ENCODE measurements at regions not wholly inside any gene's neighbourhood (a gene's known extent, or its start where the extent isn't known, plus 50 kb on each side); places are given as distances from the start of the nearest gene placed in this dataset.

DNA sequence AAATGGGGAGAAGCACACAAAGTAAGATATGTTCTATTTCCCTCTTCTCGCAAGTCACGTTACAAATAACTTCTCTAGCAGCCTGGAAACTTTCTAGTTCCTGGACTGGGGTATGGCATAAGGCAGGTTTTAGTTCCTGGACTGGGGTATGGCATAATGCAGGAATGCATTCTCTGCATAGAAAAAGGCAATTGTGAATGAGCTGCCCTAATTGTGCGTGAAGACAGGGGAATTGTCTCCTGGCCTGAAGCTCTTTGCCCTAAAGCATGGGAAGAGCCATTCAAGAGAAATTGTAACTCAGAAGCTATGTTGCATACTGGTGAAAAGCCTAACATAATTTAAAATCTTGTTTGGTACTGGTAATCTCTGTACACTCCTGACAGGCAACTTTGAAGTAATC is 54.3 kb upstream of the CBLB start:
- no peak for DNase-seq

DNA sequence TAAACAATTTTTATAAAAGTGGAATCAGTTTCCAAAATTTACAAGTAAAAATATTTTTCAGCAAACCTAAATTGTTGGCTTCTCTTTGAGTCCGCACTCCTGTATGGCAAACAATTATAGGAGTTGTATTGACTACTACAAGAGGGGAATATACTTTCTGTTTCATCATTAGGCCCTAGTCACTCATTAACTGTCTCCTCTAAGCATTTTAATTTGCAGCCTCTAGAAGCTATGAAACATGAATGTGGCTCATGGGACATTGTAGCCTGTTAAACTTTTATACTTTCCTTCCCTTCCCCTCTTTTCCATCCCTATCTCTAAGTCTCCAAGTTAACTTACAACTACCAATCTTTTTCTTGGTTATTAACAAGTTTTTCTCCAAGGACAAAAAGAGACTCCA is 58.9 kb upstream of the CBLB start:
- no peak for DNase-seq

DNA sequence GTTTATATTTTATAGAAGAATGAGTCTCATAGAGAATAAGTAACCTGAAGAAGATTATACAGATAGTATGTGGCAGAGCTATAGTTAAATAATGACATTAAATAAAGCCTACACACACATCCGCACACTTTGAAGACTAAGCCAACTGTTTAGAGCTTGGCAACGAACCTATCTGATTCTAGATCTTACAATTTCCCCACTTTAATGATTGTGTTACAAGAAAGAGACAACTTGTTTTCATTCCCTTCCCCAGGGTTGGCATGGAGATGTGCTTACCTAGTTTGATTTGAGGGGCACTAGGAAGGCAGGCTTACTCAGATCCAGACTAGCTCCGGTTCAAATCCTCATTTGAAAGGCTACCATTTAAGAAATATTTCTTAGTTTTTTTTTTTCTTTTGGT is 61.9 kb upstream of the CBLB start:
- no peak for DNase-seq

DNA sequence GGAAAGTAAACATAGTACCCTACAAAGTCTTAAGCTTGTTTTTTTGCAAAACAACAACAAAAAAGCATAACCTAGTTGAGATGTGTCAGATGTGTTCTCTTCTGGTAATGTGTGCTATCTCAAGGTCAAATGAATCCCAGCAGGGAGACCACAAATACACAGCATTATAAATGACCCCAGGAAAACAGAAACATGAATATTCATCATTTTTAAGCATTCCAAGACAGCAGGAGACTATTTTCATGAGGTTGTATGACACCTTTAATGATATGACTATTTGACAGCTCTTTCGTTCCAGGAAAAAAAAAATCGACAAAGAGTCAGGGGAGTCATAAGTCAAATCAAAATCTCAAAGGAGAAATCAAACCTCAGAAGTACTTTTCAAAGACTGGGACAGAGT is 62.7 kb upstream of the CBLB start:
- no peak for DNase-seq

DNA sequence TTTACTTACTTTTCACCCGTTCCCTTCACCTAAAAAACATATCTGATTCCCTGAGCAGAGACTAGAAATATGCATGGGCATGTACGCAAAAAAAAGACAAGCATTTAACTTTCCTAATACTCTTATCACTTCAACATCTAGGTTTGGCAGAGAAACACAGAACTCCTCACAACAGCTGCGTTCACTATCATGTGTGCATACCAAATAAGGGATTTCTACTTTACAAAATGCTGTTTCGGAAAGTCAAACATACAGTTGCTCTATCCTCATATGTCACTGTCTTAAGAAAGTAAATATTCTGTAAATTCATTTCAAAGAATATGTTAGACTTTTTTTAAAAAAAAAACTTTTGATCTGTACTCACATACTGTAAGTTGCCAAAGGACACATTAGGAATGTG is 65.1 kb upstream of the CBLB start:
- DNase-seq, result no peak

DNA sequence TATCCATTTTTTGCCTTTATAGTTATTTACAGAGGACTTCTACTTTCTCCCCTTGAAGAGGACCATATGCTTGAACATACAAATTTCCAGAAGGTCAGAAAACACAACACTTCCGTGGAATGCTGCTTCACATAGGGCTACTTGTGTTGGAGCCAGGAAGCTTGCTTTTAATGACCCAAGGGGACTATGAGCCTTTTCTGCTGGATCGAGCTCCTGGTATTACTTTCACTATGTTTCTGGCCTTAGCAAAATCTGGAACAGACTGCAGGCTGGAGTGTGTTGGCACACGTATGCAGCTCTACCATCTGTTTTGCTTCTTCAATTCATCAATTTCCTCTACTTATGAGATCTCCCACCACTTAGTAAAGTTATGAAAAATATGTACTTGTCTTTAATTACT is 69.3 kb upstream of the CBLB start:
- no peak for DNase-seq

DNA sequence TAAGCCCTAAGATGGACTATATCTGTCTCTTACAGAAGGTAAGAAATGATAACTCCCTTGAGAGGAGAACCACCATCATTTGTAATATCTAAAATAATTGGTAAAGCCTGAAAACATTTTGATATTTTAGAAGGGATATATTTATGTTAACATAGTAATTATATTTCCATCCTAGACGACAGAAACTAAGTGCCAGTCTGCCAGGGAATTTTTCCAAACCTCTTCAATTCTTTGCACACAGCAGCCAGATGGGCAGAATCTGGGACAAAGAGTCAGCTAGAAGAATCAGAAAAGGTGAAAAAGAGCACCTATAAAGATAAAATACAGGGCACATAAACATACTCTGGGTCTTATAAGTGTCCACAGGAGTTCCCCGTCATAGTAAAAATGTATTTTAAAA is 70.0 kb upstream of the CBLB start:
- no peak for DNase-seq

DNA sequence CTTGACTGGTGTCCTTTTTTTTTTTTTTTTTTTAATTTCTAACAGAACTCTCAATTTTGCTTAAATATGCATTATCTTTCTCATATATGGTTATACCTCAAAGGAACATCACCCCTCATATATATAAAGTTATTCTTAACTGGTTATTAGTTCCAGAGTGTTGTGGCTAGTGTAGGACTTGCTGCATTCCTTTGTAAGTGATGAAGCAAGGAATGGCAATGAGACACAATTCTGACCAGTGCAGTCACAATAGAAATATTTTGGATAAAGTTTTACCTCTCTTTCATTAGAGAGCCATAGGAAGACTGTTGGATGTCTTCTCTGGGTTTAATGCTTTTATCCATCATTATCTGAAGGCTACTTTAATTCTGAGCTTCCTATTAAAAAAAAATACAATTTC is 75.5 kb upstream of the CBLB start:
- no peak for DNase-seq

DNA sequence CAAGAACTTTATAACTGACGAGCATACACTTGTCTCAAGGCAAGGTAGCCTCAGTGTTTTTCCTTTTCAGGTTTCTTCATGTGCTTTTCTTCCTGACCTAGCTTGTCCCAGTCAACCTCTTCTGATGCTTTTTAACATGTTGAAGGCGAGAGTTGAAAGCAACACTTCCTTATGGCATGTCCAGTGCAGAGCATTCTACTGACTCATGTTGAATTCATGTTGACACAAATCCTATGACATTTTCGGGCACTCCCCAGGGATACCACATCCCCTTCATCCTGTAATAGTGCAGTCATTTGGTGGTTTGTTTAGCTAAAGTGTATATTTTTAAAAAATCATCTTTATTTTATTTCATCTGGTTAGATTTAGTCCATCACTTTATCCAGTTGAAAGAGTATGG is 75.9 kb upstream of the CBLB start:
- DNase-seq, result no peak

DNA sequence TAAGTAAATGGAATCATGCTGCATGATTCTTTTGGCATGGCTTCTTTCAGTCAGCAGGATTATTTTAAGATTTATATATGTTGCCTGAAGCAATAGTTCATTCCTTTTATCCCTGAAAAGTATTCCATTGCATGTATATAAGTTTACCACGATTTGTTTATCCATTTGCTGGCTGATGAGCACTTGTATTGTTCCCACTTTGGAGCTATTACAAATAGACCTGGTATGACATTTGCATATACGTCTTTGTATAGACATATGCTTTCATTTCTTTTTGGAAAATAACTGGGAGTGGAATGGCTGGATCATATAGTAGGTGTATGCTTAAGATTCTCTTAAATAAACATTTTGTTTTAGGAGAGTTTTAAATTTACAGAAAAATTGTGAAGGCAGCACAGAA is 79.3 kb upstream of the CBLB start:
- DNase-seq, result no peak

DNA sequence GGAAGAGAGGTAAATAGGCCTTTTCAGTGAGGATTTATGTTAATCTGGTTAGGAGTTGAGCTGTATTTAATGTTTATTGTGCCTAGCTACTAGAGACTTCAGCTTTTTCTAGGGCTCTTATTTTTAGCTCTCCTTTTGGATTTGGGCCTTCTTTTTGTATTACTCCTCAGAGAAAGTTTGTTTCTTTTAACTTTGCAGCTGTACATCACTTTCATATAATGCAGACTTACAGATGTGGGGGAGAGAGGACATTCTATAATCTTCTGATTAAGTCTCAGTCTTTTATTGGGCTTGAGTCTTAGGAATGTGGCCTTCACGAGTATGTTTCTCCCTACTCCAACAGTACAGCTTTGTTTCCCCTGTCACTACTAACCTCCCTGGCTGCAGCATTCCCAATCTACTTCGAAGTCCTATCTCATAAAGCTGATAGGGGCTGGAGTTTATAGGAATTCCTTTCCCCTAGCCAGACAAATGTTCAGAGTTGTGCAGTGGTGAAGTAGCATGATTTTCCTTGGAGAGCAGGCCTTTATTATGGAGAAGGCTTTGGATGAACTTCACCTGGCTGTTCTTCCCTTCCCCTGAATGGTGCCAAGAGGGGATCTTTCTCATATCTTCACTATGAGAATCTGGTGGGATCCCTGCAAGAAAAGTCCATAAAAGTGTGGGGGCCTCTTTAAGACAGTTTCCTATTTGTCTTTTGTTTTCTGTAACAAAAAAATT is 82.2 kb upstream of the CBLB start:
- peak; percentile 67 for DNase-seq

DNA sequence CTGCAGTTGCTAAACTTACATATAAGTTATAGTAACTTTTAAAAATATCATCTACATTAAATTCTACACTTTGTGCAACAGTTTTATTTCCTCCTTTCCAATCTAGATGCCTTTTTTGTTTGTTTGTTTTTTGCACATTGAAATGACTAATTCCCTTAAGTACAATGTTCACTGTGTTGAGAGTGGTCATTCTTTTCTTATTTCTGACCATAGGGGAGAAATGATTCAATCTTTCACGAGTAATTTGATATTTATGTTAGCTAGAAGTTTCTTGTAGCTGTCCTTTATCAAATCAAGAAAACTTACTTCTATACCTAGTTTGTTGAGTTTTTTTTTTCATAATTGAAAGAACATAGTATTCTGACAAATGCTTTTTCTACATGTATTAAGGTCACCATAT is 85.0 kb upstream of the CBLB start:
- no peak for DNase-seq

DNA sequence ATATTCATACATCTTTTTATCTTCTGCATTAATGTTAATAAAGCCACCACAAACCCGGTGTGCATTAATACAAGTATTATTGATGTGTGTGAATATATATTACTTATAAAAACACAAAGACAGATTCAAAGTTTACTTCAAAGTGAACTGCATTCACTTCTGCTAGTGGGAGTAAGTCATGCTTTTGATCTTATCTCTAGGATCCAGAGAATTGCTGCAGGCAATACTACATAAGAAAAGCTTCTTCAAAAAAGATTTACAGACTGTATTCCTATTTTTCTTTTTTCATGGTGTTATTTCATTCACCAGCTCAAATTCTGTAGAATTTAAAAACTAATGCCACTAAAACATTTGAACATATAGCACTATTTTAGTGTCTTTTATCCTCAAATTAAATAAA is 87.5 kb upstream of the CBLB start:
- DNase-seq, result no peak

DNA sequence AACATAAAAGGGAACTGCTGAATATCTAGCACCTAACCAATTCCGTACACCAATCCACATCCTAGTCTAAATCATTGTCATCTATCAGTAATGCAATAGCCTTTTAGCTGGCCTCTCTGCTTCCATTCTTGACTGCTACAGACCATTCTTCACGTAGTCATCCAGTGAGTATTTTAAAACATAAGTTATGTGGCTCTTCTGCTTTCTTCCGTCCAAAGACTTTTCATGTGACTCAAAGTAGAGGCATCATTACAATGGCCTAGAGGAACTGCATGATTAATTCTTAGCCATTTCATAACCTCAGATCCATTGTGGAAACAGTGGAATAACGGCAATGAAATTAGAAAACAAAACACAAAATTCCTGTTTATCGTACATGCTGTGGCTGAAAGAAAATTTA is 88.9 kb upstream of the CBLB start:
- no peak for DNase-seq

DNA sequence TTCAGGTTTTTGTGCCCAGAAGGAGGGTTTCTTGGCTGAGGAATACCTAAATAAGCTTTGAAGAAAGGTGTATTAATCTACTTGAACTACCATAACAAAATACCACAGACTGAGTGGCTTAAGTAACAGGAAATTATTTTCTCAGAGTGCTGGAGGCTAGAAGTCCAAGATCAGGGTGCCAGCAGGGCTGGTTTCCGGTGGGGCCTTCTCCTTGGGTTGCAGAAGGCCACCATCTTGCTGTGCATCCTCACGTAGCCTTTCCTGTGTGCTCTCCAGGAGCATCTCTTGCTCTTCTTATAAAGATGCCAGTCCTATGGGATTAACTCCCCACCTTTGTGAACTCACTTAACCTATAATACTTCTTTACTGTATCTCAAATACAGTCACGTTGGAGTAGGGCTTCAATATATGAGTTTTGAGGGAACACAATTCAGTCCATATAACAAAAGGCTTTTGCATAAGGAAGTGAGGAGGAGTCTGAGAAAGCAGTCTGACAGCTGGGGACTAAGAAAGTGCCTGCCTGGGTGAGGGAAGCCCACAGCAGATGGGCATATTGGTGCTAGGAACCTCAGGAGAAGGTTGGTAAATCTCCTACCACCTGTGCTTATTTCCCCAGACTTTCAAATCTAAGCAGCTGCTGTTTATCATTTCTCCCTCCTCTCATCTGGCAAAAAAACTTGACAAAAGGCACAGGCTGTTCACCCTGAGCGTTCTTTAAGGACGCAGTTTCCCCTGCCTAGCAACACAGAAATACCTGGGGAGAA is 89.6 kb upstream of the CBLB start:
- no peak for DNase-seq

DNA sequence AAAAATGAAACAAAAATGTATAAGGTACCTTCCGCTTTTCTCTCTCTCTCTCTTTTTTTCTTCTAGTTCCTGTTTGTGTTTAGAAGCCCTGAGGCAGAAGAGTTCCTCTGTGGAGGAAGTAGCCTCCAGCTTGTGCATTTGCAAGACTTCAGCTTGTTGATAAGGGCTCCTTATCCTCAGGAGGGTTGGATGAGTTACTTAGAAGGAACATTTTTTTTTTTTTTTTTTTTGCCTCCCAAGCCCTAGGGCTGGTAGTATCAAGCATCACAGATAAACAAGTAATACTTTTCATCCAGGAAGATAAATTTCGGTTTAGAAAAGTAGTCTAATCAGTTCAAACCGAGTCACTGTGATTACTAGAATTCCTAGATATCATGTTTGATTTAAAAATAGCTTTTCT is 91.0 kb upstream of the CBLB start:
- DNase-seq, result no peak

DNA sequence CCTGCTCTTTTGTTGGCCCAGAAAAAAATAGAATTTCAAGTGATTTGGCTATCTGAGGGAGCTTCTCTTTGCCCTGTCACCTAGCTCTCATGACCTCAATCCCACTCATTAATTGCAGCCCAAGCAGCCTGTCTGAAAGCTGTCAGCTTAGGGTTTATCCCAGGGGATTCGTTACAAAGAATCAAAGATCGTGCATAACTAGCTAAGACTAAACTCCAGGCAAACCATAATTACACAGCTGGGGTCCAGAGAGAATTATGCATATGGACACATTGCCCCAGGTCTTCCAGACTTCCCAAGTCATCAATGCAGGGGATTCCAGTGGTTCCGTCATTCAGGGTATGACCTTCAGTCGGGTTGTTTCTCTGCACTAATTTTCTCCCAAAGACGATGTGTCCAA is 91.6 kb upstream of the CBLB start:
- no peak for DNase-seq

DNA sequence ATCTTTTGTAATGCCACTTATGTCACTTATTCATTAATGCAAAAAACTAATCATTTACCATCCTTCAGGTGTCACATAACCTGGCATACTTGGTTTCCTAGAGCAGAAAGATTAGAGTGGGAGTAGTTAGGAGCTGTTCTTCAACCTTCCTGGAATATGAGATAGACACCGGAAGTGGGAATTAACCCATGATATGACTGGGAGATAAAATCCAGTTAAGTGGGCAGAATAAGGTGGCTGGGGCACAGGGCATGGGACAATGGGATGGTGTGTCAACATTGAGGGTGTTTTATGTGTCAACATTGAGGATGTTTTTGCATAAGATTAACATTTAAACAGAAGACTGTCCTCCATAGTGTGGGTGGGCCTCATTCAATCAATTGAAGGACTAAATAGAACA is 94.3 kb upstream of the CBLB start:
- no peak for DNase-seq

DNA sequence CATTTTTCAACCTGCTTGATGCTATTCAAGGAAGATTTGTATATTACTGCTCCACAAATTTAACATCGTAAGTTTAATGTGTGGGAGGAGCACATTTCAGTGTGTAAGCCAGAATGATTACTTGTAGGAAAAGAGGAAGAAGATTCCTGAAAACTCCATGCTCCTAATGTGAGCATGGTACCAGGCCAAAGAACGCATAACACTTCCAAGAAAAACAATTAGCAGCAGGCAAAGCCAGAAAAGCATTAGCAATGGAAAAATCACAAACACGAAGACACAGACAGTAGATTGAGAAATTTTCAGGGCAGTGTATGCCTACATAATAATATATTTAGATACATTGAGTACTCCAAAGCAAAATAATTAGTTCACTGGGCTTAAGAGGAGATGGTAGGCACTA is 96.6 kb upstream of the CBLB start:
- DNase-seq, result no peak

DNA sequence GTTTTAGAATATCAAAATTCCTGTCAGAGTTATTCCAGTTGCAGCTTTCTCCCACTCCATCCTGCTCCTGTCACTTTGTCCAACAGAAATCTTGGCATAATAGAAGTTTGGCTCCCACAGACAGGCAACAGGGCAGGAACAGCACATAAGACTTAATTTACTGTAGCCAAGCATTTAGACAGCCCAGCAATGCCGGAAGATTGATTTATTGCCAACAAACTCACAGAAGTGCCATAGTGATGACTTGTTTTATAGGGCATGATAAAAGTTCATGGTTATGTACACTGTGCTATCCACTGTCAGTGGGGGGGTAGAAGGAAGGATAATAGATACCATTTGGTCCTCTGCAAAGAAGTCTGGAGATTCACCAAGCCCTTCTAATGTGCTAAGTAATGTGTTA is 98.3 kb upstream of the CBLB start:
- DNase-seq, result no peak

DNA sequence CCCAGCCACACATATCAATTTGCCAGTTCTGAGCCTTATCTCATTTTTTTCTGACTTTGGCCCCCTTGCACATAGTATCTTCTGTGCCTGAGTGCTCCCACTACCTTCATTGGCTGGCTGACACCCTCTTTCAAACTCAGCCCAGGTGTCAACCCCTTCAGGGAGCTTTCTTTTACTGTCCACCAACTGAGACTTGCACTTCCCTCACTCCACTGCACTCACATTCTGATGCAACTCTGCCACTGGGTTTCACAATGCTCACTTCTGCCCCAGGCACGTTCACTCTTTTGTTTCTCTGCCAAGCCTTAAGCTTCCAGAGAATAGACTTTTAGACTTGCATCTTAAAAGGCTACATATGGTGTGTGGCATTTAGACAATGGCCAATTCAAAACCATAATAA is 101.5 kb upstream of the CBLB start:
- DNase-seq, result peak; percentile 57

DNA sequence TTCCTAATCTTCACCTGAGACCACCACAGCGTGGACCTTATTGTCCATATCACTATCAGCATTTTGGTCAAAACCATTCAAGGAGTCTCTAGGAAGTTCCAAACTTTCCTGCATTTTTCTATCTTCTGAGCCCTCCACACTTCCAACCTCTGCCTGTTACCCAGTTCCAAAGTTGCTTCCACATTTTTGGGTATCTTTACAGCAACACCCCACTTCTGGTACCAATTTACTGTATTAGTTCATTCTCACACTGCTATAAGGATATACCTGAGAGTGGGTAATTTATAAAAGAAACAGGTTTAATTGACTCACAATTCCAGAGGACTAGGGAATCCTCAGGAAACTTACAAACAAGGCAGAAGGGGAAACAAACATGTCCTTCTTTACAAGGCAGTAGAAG is 103.3 kb upstream of the CBLB start:
- no peak for DNase-seq

DNA sequence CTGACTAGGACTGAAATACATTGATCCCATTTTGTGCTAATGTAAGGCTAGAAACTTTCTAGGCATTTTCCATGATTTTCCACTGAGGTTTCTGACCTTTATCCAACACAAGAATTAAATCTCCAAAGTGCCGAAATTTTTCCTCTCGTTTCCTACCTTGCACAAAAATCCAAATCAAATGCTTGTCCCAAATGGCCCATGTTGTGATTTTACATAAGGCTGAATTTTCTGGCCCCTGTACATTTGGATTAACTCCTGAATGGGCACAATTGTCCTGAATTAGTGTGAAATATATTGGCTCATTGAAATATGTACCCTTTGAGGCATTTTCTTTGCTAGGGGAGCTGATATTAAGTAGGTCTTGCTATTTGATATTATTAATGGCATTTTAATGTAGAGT is 105.6 kb upstream of the CBLB start:
- no peak for DNase-seq

DNA sequence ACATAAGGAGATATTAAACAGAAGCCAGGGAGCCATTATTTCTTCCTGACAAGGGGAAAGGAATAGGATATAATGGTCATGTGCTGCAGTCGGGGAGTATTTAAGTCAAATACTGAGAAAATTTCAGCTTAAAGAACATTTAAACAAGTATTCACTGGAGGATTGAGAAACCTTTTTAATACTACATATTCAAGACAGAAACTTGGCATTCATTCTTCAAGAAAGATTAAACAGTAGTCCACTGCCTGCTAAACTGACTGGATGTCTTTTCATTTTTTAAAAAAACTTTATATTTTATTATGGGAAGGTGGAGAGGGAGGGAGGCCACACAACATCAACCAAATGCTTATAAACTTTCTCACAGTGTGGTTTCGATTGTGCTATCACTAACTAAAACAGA is 107.4 kb upstream of the CBLB start:
- no peak for DNase-seq

DNA sequence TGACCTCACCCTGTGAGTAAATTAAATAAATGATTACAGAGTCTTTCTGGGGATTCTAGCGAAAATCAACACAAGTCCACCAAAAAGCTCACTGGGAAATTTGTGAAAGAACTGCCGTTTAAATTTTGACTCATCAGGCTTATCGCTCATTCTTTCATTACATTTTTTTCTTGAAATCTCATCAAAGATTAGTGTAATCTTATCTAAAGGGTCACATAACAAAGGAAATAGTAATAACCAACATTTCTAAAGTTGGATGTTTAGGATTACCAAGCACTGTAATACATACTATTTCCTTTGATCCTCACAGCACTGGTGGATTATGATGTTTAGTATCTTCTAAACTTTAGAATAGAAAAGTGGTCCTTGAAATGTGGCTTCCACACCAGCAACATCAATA is 111.1 kb upstream of the CBLB start:
- DNase-seq, result no peak

Data from islet precursor cell (in vitro differentiated cells).